AG04450 (cell line): ENCODE measurements at regions not wholly inside any gene's neighbourhood (a gene's known extent, or its start where the extent isn't known, plus 50 kb on each side); places are given as distances from the start of the nearest gene placed in this dataset.

Experiments
- CTCF ChIA-PET: fragments of 300-600, 350-600 bp; formaldehyde crosslinking; extraction: SDS; loops from one replicate; lab custom pipeline; 2022; ENCODE audit warnings: antibody characterized with exemption, inconsistent platforms; lab: Charles Lee
- POLR2A ChIA-PET: fragments of 350-600 bp; formaldehyde crosslinking; extraction: SDS; loops from one replicate; lab custom pipeline; 2021; ENCODE audit warnings: antibody characterized with exemption, inconsistent platforms; lab: Yijun Ruan, JAX
- DNase-seq: peaks from one replicate; pipeline ENCODE4 v3.0.0-alpha.2; 2011; ENCODE audit warnings: low read depth, low spot score
- H3K27ac ChIP-seq: one replicate; pipeline ENCODE4 v1.5.1; 2012; ENCODE audit warnings: low read depth, low read length, control low read depth
- H3K27me3 ChIP-seq: one replicate; pipeline ENCODE4 v1.6.0; 2012; ENCODE audit warnings: low read length; ENCODE audit not compliant: control insufficient read depth, insufficient read depth
- H3K4me3 ChIP-seq: 2 replicates; pipeline ENCODE4 v1.5.1; 2011; ENCODE audit warnings: mild to moderate bottlenecking, low read depth, low read length, control low read depth
- H3K9me3 ChIP-seq: 2 replicates; pipeline ENCODE4 v1.5.1; 2012; ENCODE audit warnings: low read length; ENCODE audit not compliant: control insufficient read depth, insufficient read depth
- TF ChIP-seq, protein P1 (sequence below): IDR thresholded peaks from 2 replicates; pipeline ENCODE4 v1.5.1; 2011; ENCODE audit warnings: low read depth, low read length, control low read depth, inconsistent platforms

DNA sequence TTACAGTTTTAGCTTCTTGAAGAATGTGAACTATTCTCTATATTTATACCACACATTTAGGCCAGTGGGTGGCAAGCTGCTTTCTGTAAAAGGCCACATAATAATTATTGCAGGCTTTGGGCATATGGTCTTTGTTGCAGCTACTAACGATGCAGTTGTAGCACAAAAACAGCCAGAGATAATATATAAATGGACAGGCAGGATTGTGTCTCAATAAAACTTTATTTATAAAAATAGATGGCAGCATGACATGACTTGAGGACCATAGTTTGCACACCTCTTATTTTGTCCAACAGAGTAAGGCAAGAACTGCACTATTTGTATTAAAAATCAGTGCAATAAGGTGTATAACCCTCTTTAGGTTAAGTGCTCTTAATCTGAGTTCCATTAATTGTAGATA lies 415.0 kb downstream of the ANXA1 start:
- H3K9me3 ChIP-seq, result no peaks in the 10 kb centered on the region
- ChIA-PET POLR2A (no interaction called here), CTCF (no interaction called here)
- H3K27me3 ChIP-seq, result no peaks in the 10 kb centered on the region
- no peak for DNase-seq
- H3K27ac ChIP-seq, result no peak overlapping the region
- H3K4me3 ChIP-seq, result no peak overlapping the region
- TF ChIP-seq, protein P1, sequence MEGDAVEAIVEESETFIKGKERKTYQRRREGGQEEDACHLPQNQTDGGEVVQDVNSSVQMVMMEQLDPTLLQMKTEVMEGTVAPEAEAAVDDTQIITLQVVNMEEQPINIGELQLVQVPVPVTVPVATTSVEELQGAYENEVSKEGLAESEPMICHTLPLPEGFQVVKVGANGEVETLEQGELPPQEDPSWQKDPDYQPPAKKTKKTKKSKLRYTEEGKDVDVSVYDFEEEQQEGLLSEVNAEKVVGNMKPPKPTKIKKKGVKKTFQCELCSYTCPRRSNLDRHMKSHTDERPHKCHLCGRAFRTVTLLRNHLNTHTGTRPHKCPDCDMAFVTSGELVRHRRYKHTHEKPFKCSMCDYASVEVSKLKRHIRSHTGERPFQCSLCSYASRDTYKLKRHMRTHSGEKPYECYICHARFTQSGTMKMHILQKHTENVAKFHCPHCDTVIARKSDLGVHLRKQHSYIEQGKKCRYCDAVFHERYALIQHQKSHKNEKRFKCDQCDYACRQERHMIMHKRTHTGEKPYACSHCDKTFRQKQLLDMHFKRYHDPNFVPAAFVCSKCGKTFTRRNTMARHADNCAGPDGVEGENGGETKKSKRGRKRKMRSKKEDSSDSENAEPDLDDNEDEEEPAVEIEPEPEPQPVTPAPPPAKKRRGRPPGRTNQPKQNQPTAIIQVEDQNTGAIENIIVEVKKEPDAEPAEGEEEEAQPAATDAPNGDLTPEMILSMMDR, result no peak

DNA sequence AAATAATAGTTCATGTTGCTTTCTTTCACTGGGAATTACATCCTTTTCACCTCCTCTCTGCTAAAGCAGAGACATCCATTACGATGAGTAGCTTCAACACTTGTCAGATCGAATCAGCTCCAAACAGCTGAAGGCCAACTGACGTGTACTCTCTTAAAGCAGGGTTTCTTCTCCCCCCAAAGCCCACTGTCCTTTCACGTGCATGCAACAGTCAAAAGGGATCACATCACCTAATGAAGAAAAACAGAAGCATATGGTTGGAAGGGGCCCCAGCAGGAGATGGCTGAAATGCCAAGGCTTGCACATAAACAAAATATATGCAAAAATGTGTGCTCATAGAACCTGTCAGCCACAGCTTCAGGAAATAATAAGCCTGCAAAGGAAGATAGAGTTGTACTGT lies 421.6 kb downstream of the ANXA1 start:
- Histone ChIP-seq H3K27me3 (no peaks in the 10 kb centered on the region), H3K4me3 (no peak overlapping the region), H3K27ac (no peak overlapping the region), H3K9me3 (no peaks in the 10 kb centered on the region)
- ChIA-PET CTCF (no interaction called here), POLR2A (no interaction called here)
- no peak for DNase-seq
- TF ChIP-seq, protein P1, result no peak

DNA sequence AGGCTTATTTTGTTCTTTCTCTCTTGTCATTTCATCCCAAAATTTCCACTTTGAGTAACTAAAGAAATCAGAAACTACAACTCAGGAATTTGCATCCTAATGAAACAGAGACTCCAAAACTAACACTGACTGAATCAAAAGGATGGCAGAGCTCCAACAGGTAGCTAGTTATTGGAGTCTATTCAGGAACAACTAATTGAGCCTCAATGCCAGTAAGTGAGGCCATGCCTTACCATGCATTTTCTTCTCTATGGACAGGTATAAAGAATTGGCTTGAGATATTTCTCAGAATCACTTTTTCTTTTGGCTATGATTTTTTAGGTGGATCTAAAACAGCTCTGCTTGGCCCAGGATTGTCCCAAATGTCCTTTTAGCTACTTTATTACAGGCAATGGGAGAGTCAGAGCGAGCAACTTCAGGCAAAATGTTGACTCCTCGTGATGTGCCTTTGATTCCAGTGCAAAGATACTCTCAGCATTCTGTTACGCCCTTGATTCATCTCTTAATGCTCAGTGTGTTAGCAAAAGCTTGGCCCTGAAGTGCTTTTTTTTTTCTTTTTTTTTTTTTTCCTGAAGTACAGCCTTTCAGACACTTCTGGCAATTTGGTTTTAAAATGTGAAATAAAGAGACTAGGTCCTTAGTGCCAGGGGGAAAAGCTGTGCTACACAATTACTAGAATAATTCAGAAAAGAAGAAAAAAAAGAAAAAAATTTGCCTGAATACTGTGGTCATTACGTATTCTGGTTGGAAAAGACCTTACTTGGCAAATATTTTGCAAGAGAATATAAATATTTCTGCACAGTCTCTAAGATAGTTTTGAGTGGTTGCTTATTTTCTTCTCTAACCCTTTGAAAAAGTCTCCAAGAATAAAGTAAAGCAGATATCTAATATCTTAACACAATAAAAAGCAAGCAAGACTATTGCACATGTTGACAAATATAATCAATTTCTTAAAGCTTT lies 423.7 kb downstream of the ANXA1 start:
- DNase-seq, result no peak
- POLR2A ChIA-PET, result no interaction called here
- H3K9me3 ChIP-seq, result no peaks in the 10 kb centered on the region
- no peak overlapping the region for H3K27ac ChIP-seq
- no peak overlapping the region for H3K4me3 ChIP-seq
- CTCF ChIA-PET, result no interaction called here
- TF ChIP-seq, protein P1, result no peak
- no peaks in the 10 kb centered on the region for H3K27me3 ChIP-seq

DNA sequence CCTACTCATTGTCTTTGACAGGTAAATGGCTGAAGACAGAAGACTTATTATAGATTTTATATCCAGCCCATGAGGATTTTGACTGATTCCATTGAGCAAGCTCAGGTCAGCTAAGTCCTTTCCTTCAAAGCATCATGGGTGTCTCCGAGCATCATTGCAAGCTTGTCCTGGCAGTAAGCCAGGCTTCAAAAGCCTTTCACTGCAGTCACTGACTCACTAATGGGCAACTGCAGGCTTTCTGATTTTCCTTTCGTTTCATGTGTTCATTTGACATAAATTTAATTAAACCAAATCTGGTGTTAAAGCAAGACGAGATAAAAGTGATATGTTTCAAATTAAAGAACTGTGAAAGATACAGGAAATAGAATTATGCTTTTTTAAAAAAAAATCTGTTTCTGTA lies 426.2 kb downstream of the ANXA1 start:
- DNase-seq, result no peak
- H3K9me3 ChIP-seq, result no peaks in the 10 kb centered on the region; the same call in 1 of the 2 replicates
- H3K4me3 ChIP-seq, result no peak overlapping the region
- ChIA-PET POLR2A (no interaction called here), CTCF (no interaction called here)
- no peak overlapping the region for H3K27ac ChIP-seq
- H3K27me3 ChIP-seq, result no peaks in the 10 kb centered on the region
- TF ChIP-seq, protein P1, result no peak

DNA sequence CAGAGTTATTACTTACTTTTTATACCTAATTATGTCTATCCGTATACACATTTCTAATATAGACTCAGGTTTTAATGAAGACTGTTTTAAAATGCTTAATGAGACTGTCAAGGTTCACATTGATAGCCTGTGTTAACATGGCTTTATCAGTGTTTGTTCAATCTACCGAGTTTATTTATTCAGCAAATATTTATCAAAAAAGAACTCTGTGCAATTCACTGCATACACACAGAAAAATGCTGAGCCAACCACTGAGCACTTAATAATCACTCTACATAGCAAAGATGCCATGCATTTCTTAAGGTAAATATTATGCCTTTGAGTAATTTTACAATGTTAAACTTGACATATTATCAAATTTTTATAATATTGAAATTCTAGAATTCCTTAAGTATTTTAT lies 428.2 kb downstream of the ANXA1 start:
- no peak for DNase-seq
- TF ChIP-seq, protein P1, result no peak
- Histone ChIP-seq H3K4me3 (no peak overlapping the region), H3K27ac (no peak overlapping the region), H3K27me3 (no peaks in the 10 kb centered on the region), H3K9me3 (no peaks in the 10 kb centered on the region; the same call in 1 of the 2 replicates)
- CTCF ChIA-PET, result no interaction called here
- POLR2A ChIA-PET, result no interaction called here
